Neuronal stem cell (in vitro differentiated cells): ENCODE measurements at regions not wholly inside any gene's neighbourhood (a gene's known extent, or its start where the extent isn't known, plus 50 kb on each side); places are given as distances from the start of the nearest gene placed in this dataset.

Source experiments
- DNase-seq: peaks from one replicate; pipeline ENCODE4 v3.0.0-alpha.2; 2013; ENCODE audit warnings: low spot score
- H2AFZ ChIP-seq: one replicate; pipeline ENCODE4 v1.6.1; 2013; ENCODE audit warnings: mild to moderate bottlenecking, low read length, inconsistent platforms
- H2AK5ac ChIP-seq: 2 replicates; pipeline ENCODE4 v1.6.1; 2013; ENCODE audit warnings: low read depth, mild to moderate bottlenecking, inconsistent platforms, low read length, moderate library complexity, mixed read lengths
- H2BK120ac ChIP-seq: 2 replicates; pipeline ENCODE4 v1.6.1; 2013; ENCODE audit warnings: low read depth, mild to moderate bottlenecking, inconsistent platforms, low read length, moderate library complexity, mixed read lengths
- H2BK12ac ChIP-seq: one replicate; pipeline ENCODE4 v1.6.1; 2013; ENCODE audit warnings: low read length, inconsistent platforms
- H2BK15ac ChIP-seq: 2 replicates; pipeline ENCODE4 v1.6.1; 2013; ENCODE audit warnings: mild to moderate bottlenecking, low read length, inconsistent platforms, mixed read lengths
- H2BK5ac ChIP-seq: one replicate; pipeline ENCODE4 v1.6.1; 2013; ENCODE audit warnings: inconsistent platforms, mild to moderate bottlenecking, low read length, moderate library complexity
- H3K14ac ChIP-seq: one replicate; pipeline ENCODE4 v1.6.1; 2013; ENCODE audit warnings: low read length, inconsistent platforms
- H3K18ac ChIP-seq: 2 replicates; pipeline ENCODE4 v1.6.1; 2013; ENCODE audit warnings: low read length, inconsistent platforms
- H3K23ac ChIP-seq: 2 replicates; pipeline ENCODE4 v1.6.1; 2013; ENCODE audit warnings: low read depth, mild to moderate bottlenecking, mixed read lengths, low read length, inconsistent platforms; ENCODE audit not compliant: poor library complexity
- H3K27ac ChIP-seq: replicated peaks from 3 replicates; pipeline ENCODE4 v1.5.1; 2013; ENCODE audit warnings: low read length, inconsistent platforms
- H3K27me3 ChIP-seq, 3 experiments: 2 replicates each; pipeline ENCODE4 v1.6.1; 2013; ENCODE audit warnings: low read length in 3 of 3, mild to moderate bottlenecking in 2 of 3, inconsistent platforms in 1 of 3, low read depth in 1 of 3, mixed read lengths in 1 of 3, moderate library complexity in 1 of 3; ENCODE audit not compliant: control insufficient read depth in 3 of 3, insufficient read depth in 3 of 3
- H3K36me3 ChIP-seq, 2 donors: replicated peaks in 1 of 2; 2 replicates each; pipeline ENCODE4 v1.6.1; 2013; ENCODE audit warnings: low read length in 2 of 2; ENCODE audit not compliant: control insufficient read depth in 2 of 2, insufficient read depth in 2 of 2
- H3K4ac ChIP-seq: 2 replicates; pipeline ENCODE4 v1.6.1; 2013; ENCODE audit warnings: inconsistent platforms, mild to moderate bottlenecking, low read length, moderate library complexity
- H3K4me1 ChIP-seq, 2 donors: 1 replicate in 1 of 2; 2 replicates in 1 of 2; pipeline ENCODE4 v1.6.1; 2013; ENCODE audit warnings: low read length in 2 of 2, low read depth in 1 of 2; ENCODE audit not compliant: control insufficient read depth in 2 of 2, insufficient read depth in 1 of 2
- H3K4me2 ChIP-seq: one replicate; pipeline ENCODE4 v1.6.1; 2013; ENCODE audit warnings: mild to moderate bottlenecking, low read length, inconsistent platforms; ENCODE audit not compliant: insufficient read depth, poor library complexity, severe bottlenecking
- H3K4me3 ChIP-seq, 2 donors: 2 replicates each; pipeline ENCODE4 v1.5.1; 2013; ENCODE audit warnings: low read length in 2 of 2, mild to moderate bottlenecking in 2 of 2, inconsistent platforms in 1 of 2, moderate library complexity in 1 of 2
- H3K79me1 ChIP-seq: one replicate; pipeline ENCODE4 v1.6.1; 2013; ENCODE audit warnings: low read depth, mild to moderate bottlenecking, inconsistent platforms, low read length, moderate library complexity
- H3K9ac ChIP-seq: one replicate; pipeline ENCODE4 v1.6.1; 2013; ENCODE audit warnings: mild to moderate bottlenecking, low read depth, low read length, inconsistent platforms; ENCODE audit not compliant: poor library complexity
- H3K9me3 ChIP-seq, 2 donors: replicated peaks in 1 of 2; 2 replicates each; pipeline versions ENCODE3 to v1.6.1; 2013; ENCODE audit warnings: low read length in 2 of 2, mild to moderate bottlenecking in 2 of 2, inconsistent platforms in 1 of 2, low read depth in 1 of 2, mixed read lengths in 1 of 2, moderate library complexity in 1 of 2; ENCODE audit not compliant: control insufficient read depth in 2 of 2, insufficient read depth in 1 of 2
- H4K8ac ChIP-seq: one replicate; pipeline ENCODE4 v1.6.1; 2013; ENCODE audit warnings: low read depth, mild to moderate bottlenecking, inconsistent platforms, low read length, moderate library complexity
- H4K91ac ChIP-seq: one replicate; pipeline ENCODE4 v1.6.1; 2013; ENCODE audit warnings: low read length, low read depth, mild to moderate bottlenecking, inconsistent platforms; ENCODE audit not compliant: poor library complexity
- WGBS, 2 donors: extraction: QIAGEN DNeasy Blood & Tissue Kit; methylation state at CpG; one replicate each; pipeline ENCODE4 v1.1.7; 2013; ENCODE audit warnings: missing lambda C conversion rate in 2 of 2, mixed read lengths in 1 of 2; ENCODE audit not compliant: insufficient read length in 2 of 2, insufficient replicate concordance in 1 of 2; ENCODE audit errors: extremely low coverage in 2 of 2; 5-methylcytosine and 5-hydroxymethylcytosine counted together

DNA sequence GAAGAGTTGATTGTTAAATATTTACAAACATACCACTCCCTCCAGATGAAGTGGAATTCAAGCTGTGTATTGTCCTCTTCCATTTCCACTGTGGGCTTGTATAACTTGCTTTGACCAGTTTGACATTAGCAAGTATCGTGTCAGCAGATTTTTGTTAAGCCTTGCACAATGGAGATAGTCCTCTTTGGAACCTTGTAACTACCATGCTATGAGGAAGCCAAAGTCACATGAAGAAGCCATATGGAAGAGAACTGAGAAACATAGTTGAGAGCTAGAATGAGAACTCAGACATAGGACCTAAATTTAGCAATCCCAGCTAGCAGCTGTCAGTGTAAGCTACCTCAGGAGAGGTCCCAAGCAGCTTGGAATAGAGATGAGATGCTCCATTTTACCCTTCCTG is 889.2 kb downstream of the PDCD6IP start:
- Histone ChIP-seq H2BK5ac (no peak overlapping the region), H3K27me3 (no peaks in the 10 kb centered on the region), H4K8ac (no peak overlapping the region), H3K79me1 (no peaks in the 10 kb centered on the region), H3K23ac (no peak overlapping the region), H3K9me3 (no peaks in the 10 kb centered on the region), H4K91ac (no peak overlapping the region), H2BK120ac (no peak overlapping the region), H3K4ac (no peak overlapping the region), H3K18ac (no peak overlapping the region), H3K27ac (no peak overlapping the region), H3K36me3 (no peaks in the 10 kb centered on the region), H2BK12ac (no peak overlapping the region), H3K4me3 (no peak overlapping the region), H2AK5ac (no peak overlapping the region), H3K4me2 (no peak overlapping the region), H3K4me1 (no peaks in the 10 kb centered on the region), H2BK15ac (no peak overlapping the region), H2AFZ (no peak overlapping the region), H3K14ac (no peak overlapping the region), H3K9ac (no peak overlapping the region)
- WGBS, 2 donors = no CpG with 5 or more reads among the region's 1 CpG
- no peak for DNase-seq

DNA sequence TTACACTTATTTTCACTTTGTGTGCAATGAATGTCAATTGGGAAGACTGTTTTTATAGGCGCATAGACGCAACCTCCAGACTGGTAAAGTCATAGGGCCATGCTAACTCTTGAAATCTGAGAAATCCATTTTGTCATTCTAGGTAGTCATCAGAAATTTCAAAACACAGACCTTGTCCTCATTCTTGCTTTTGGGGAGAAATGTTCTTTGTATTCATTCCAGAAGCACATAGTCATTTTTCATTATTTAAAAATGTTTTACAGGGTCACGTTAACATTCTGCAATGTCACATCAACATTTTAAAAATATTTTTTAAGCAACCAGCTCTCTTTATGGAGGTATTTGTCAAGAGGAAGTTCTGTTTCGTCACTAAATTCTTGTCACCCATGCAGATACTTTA is 898.4 kb downstream of the PDCD6IP start:
- Histone ChIP-seq H2BK12ac (no peak overlapping the region), H3K18ac (no peak overlapping the region), H4K91ac (no peak overlapping the region), H2AFZ (no peak overlapping the region), H3K4me2 (no peak overlapping the region), H2BK15ac (no peak overlapping the region), H2AK5ac (no peak overlapping the region), H3K27me3 (no peaks in the 10 kb centered on the region), H3K9ac (no peak overlapping the region), H3K14ac (no peak overlapping the region), H2BK120ac (no peak overlapping the region), H2BK5ac (no peak overlapping the region), H4K8ac (no peak overlapping the region), H3K9me3 (peaks cover 0 to 4% of the 10 kb centered on the region in 2 donors), H3K36me3 (no peaks in the 10 kb centered on the region), H3K4ac (no peak overlapping the region), H3K4me1 (no peaks in the 10 kb centered on the region), H3K79me1 (no peaks in the 10 kb centered on the region), H3K27ac (no peak overlapping the region), H3K23ac (no peak overlapping the region), H3K4me3 (no peak overlapping the region)
- no CpG with 5 or more reads among the region's 4 CpGs for WGBS, 2 donors
- no peak for DNase-seq

DNA sequence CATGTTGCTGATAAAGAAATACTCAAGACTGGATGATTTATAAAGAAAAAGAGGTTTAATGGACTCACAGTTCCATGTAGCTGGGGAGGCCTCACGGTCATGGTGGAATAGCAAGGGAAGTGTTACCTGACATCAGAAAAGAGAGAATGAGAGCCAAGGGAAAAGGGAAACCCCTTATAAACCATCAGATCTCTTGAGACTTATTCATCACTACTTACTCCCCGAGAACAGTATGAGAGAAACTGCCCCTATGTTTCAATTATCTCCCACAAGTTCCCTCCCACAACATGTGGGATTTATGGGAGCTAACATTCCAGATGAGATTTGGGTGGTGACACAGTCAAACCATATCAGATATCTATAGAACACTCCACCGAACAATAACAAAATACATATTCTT is 904.6 kb downstream of the PDCD6IP start:
- Histone ChIP-seq H3K27ac (no peak overlapping the region), H2BK12ac (no peak overlapping the region), H2BK15ac (no peak overlapping the region), H2BK120ac (no peak overlapping the region), H3K79me1 (no peaks in the 10 kb centered on the region), H3K18ac (no peak overlapping the region), H3K36me3 (no peaks in the 10 kb centered on the region), H3K23ac (no peak overlapping the region), H2BK5ac (no peak overlapping the region), H3K4me3 (no peak overlapping the region), H3K14ac (no peak overlapping the region), H4K8ac (no peak overlapping the region), H2AFZ (no peak overlapping the region), H4K91ac (no peak overlapping the region), H3K27me3 (no peaks in the 10 kb centered on the region), H2AK5ac (no peak overlapping the region), H3K9ac (no peak overlapping the region), H3K4ac (no peak overlapping the region), H3K4me2 (no peak overlapping the region), H3K9me3 (peaks cover 0 to 6% of the 10 kb centered on the region in 2 donors), H3K4me1 (no peaks in the 10 kb centered on the region)
- DNase-seq = no peak
- WGBS, 2 donors = no CpG with 5 or more reads among the region's 3 CpGs

DNA sequence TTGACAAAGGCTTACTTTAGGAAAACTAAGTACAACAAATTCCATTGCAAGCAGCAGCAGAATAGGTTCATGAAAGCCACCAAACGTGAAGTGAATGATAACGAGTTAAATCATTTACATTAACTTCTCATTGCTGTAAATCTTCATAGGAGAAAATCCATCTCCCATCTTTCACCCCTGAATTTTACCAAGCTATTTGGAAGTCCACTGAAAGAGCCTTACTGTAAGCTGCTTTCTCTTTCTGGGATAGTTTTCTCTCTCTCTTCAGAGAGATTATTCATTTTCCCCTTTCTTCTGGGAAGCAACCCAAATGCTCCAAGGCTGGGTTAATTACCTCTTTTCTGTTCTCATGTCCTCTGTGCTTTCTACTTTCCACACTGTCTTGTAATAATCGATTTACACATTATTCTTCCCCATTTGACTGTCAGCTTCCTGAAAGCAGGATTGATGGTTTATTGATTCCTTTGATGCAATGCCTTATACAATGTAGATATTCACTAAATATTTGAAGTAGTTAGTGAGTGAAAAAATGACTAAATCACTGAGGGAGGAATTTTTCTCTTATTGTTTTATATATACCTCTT is 914.3 kb upstream of the ARPP21 start:
- Histone ChIP-seq H3K79me1 (no peaks in the 10 kb centered on the region), H4K91ac (no peak overlapping the region), H3K18ac (no peak overlapping the region), H2AFZ (no peak overlapping the region), H3K4me3 (no peak overlapping the region), H3K14ac (no peak overlapping the region), H2BK12ac (no peak overlapping the region), H4K8ac (no peak overlapping the region), H3K4me1 (peaks cover 0 to 4% of the 10 kb centered on the region in 2 donors), H3K36me3 (no peaks in the 10 kb centered on the region), H2BK15ac (no peak overlapping the region), H3K4ac (no peak overlapping the region), H3K27ac (no peak overlapping the region), H3K4me2 (no peak overlapping the region), H3K27me3 (no peaks in the 10 kb centered on the region), H3K9ac (no peak overlapping the region), H3K23ac (no peak overlapping the region), H2BK5ac (no peak overlapping the region), H2BK120ac (no peak overlapping the region), H2AK5ac (no peak overlapping the region), H3K9me3 (no peaks in the 10 kb centered on the region)
- no CpG with 5 or more reads among the region's 3 CpGs for WGBS, 2 donors
- no peak for DNase-seq
